ENCODE measurements at regions not wholly inside any gene's neighbourhood (a gene's known extent, or its start where the extent isn't known, plus 50 kb on each side); places are given as distances from the start of the nearest gene placed in this dataset.

DNA sequence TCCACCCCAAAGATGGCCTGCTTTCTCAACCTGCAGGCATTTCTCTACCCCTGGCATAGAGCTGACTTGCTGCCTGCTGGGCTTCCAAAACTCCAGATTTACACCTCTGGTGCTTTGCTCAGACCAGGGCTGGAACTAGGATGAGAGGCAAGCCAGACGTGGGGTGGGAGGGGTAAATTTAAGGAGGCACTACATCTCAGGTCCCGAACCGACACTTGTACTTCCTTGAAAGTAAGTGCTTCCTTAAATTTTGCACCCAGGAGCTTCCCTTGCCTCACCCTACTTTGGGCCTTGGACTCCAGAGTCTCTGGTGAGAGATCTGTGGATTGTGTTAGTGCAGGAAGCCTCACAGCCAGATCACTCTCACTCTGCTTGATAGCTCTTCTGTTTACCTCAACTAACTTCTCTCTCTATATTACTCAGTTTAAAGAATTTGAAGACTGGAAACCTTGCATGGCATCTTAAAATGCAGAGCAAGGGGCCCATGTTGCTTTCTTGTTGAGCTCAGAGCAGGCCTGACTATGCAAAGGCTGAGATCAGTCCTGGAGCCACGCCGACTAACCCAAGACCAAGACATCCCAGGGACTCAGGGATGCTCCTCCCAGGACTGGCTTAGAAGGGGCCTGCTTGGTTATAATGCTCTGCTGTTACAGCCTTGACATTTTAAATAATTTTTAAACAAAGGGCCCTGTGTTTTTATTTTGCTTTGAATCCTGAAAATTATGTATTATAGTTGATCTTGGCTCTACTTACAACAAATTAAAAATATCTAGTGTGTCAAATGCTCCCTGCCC lies 145.0 kb upstream of the LEF1 start:
- Histone ChIP-seq H3K9me3 (ENCODE audit: control insufficient read depth in 4 of 4, insufficient read depth in 3 of 4, low read length in 3 of 4) (peaks cover 0 to 3% (median 0%) of the 10 kb centered on the region in 4 donors), H3K4me1 (ENCODE audit: control insufficient read depth in 5 of 5, insufficient read depth in 5 of 5, low read length in 5 of 5) (no peaks in the 10 kb centered on the region), H3K27me3 (ENCODE audit: control insufficient read depth in 3 of 3, insufficient read depth in 3 of 3, low read length in 2 of 3) (no peaks in the 10 kb centered on the region), H3K36me3 (ENCODE audit: control insufficient read depth in 4 of 4, insufficient read depth in 4 of 4, low read length in 4 of 4) (no peaks in the 10 kb centered on the region), H3K9ac (ENCODE audit: insufficient read depth in 1 of 2, low read length in 2 of 2) (no peak overlapping the region), H3K27ac (ENCODE audit: low read depth in 1 of 2, low read length in 1 of 2) (no peak overlapping the region), H3K4me3 (no peak overlapping the region)
- ATAC-seq (ENCODE audit: insufficient read depth, low FRiP score) (no peak), DNase-seq (no peak)
- TF ChIP-seq CTCF (IDR thresholded peaks at IDR 0.05; ENCODE audit: control extremely low read depth, extremely low read depth) = no peak
- 87 to 89% methylated on average over 5 of the region's 5 CpGs for WGBS, 2 donors

DNA sequence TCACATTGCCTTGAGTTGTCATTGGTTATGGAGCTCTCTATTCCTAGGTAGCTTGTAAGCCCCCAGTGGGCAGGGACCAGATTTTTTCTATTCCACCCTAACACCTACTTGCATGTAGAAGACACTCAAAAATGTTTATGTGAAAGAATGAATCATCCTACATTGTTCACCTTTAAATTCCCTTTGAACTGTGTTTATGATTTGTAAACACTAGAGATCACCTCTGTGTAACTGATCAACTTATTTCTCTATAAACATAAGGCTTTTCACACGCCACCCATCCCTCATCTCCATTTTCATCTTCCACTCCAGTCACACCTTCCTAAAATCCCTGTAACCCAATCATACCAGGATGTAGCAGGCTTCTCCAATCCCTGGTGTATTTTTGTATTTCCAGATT lies 142.6 kb upstream of the LEF1 start:
- ATAC-seq (ENCODE audit: insufficient read depth, low FRiP score) = no peak

DNA sequence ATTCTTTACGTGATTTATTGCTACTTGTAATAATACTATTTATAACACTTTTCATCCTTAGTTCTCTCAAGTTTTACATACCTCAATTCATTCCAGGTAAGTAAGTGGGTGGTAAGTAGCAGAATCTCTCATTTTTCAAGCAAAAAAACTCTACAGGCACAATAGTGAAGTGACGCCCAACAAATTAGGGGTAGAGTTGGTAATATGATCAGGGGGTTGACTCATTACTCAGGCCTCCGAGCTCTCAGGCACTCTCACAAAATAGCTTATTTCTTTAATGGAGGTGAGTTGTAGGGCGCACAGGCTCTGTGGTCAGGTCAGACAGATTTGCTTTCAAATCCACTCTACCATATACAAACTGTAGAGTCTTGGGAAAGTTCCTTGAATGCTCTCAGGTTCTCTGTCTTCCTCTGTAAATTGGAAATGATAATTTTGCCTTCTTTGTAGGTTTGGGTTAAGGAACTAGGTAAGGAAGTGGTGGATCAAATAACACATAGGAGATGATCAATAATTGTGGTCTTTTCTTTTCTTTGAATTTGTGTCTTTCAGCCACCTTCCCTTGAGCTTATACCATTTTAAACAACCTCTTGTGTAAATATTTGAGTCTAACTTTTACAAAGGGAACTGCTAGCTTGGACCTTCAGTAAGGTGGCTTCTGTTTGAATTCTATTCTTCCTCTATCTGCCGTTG lies 134.9 kb upstream of the LEF1 start:
- H3K36me3 ChIP-seq (ENCODE audit: control insufficient read depth in 4 of 4, insufficient read depth in 4 of 4, low read length in 4 of 4) = no peaks in the 10 kb centered on the region
- H3K27ac ChIP-seq (ENCODE audit: low read depth in 1 of 2, low read length in 1 of 2) = no peak overlapping the region
- peaks cover 0 to 2% (median 0%) of the 10 kb centered on the region in 5 donors for H3K4me1 ChIP-seq (ENCODE audit: control insufficient read depth in 5 of 5, insufficient read depth in 5 of 5, low read length in 5 of 5)
- no peaks in the 10 kb centered on the region for H3K27me3 ChIP-seq (ENCODE audit: control insufficient read depth in 3 of 3, insufficient read depth in 3 of 3, low read length in 2 of 3)
- peaks cover 0 to 4% (median 0%) of the 10 kb centered on the region in 4 donors for H3K9me3 ChIP-seq (ENCODE audit: control insufficient read depth in 4 of 4, insufficient read depth in 3 of 4, low read length in 3 of 4)
- no peak for DNase-seq
- no peak overlapping the region for H3K9ac ChIP-seq (ENCODE audit: insufficient read depth in 1 of 2, low read length in 2 of 2)
- no peak overlapping the region for H3K4me3 ChIP-seq
- TF ChIP-seq CTCF (IDR thresholded peaks at IDR 0.05; ENCODE audit: control extremely low read depth, extremely low read depth) = no peak
- 77 to 85% methylated on average over 5 of the region's 5 CpGs for WGBS, 2 donors
- ATAC-seq (ENCODE audit: insufficient read depth, low FRiP score) = no peak

More for the DNA sequence above, 142.6 kb upstream of the LEF1 start:
- Histone ChIP-seq H3K9me3 (ENCODE audit: control insufficient read depth in 4 of 4, insufficient read depth in 3 of 4, low read length in 3 of 4) (peaks cover 0 to 3% (median 0%) of the 10 kb centered on the region in 4 donors), H3K4me3 (no peak overlapping the region), H3K4me1 (ENCODE audit: control insufficient read depth in 5 of 5, insufficient read depth in 5 of 5, low read length in 5 of 5) (no peaks in the 10 kb centered on the region), H3K27ac (ENCODE audit: low read depth in 1 of 2, low read length in 1 of 2) (no peak overlapping the region), H3K27me3 (ENCODE audit: control insufficient read depth in 3 of 3, insufficient read depth in 3 of 3, low read length in 2 of 3) (no peaks in the 10 kb centered on the region), H3K9ac (ENCODE audit: insufficient read depth in 1 of 2, low read length in 2 of 2) (no peak overlapping the region), H3K36me3 (ENCODE audit: control insufficient read depth in 4 of 4, insufficient read depth in 4 of 4, low read length in 4 of 4) (no peaks in the 10 kb centered on the region)
- WGBS, 2 donors = 82 to 85% methylated on average over 1 of the region's 1 CpG
- no peak for TF ChIP-seq CTCF (IDR thresholded peaks at IDR 0.05; ENCODE audit: control extremely low read depth, extremely low read depth)
- no peak for DNase-seq
